Osteoblast (primary cell): ENCODE measurements at regions not wholly inside any gene's neighbourhood (a gene's known extent, or its start where the extent isn't known, plus 50 kb on each side); places are given as distances from the start of the nearest gene placed in this dataset.

Experiments
- DNase-seq: peaks from one replicate; pipeline ENCODE4 v3.0.0; 2011; ENCODE audit warnings: low spot score, mixed read lengths; ENCODE audit not compliant: insufficient read length; ENCODE audit errors: missing footprints
- H2AFZ ChIP-seq: 2 replicates; pipeline ENCODE4 v1.6.0; 2011; ENCODE audit warnings: mild to moderate bottlenecking, low read length
- H3K27ac ChIP-seq: 2 replicates; pipeline ENCODE4 v1.5.1; 2011; ENCODE audit warnings: mild to moderate bottlenecking, low read depth, low read length, moderate library complexity
- H3K27me3 ChIP-seq: 2 replicates; pipeline ENCODE4 v1.6.0; 2012; ENCODE audit warnings: mild to moderate bottlenecking, control low read depth, inconsistent platforms, low read length, moderate library complexity; ENCODE audit not compliant: insufficient read depth
- H3K36me3 ChIP-seq: 2 replicates; pipeline ENCODE4 v1.5.1; 2011; ENCODE audit warnings: mild to moderate bottlenecking, low read length, control low read depth, moderate library complexity; ENCODE audit not compliant: insufficient read depth
- H3K4me1 ChIP-seq: 2 replicates; pipeline ENCODE4 v1.5.1; 2011; ENCODE audit warnings: mild to moderate bottlenecking, low read length, control low read depth, moderate library complexity; ENCODE audit not compliant: insufficient read depth
- H3K4me2 ChIP-seq: 2 replicates; pipeline ENCODE4 v1.6.0; 2011; ENCODE audit warnings: mild to moderate bottlenecking, low read length; ENCODE audit not compliant: insufficient read depth
- H3K4me3 ChIP-seq: fragments of 200-600 bp; sonication (generic); 3 replicates; pipeline ENCODE4 v1.5.1; 2012; ENCODE audit warnings: mild to moderate bottlenecking, low read length, inconsistent platforms; ENCODE audit not compliant: insufficient read depth
- H3K79me2 ChIP-seq: 2 replicates; pipeline ENCODE4 v1.6.0; 2012; ENCODE audit warnings: mild to moderate bottlenecking, low read length, control low read depth, inconsistent platforms; ENCODE audit not compliant: insufficient read depth
- H3K9me3 ChIP-seq: 2 replicates; pipeline ENCODE4 v1.5.1; 2011; ENCODE audit warnings: low read depth, low read length, control low read depth
- H4K20me1 ChIP-seq: 2 replicates; pipeline ENCODE4 v1.6.0; 2012; ENCODE audit warnings: mild to moderate bottlenecking, low read length, control low read depth; ENCODE audit not compliant: insufficient read depth
- TF ChIP-seq, protein P1 (sequence below): IDR thresholded peaks from 2 replicates; pipeline ENCODE4 v1.5.1; 2011; ENCODE audit warnings: mild to moderate bottlenecking, low read depth, low read length, moderate library complexity; ENCODE audit errors: extremely low read depth

DNA sequence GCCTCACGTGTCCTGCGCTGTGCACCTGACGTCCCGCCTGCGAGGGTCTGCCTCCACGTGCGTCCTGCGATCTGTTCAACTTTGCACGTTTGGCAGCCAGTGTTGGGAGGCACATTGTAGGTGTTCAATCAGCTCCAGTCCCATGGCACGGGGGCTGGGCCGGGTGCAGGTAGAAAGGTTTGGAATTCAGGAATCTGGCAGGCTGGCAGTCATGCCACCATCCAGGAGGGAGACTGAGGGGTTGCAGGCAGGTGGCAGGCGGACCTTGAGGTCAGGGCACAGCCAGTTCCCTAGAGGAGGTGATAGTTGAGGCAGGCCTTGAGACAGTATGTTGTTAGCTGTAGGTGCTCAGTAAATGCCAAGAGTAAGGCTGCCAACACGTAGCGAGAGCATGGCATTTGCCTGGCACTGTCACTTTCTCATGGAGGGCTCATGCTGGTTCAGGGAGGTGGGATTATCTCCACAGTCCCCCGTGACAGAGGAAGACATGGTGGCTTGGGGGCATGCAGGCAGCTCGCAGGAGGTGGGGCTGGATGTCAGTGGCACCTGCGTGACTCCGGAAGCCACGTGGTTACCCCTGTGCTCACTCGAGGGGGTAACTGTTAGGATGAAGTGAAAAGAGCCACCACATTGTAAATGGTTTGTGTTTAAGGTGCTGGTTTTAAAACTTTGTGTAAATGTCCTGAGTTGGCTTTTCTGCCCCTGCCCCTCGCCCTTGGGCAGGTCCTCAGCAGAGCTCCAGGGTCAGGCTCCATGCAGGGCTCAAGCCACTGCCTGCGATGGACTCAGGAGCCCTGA, 111.8 kb upstream of the FRMD1 start:
- TF ChIP-seq, protein P1, sequence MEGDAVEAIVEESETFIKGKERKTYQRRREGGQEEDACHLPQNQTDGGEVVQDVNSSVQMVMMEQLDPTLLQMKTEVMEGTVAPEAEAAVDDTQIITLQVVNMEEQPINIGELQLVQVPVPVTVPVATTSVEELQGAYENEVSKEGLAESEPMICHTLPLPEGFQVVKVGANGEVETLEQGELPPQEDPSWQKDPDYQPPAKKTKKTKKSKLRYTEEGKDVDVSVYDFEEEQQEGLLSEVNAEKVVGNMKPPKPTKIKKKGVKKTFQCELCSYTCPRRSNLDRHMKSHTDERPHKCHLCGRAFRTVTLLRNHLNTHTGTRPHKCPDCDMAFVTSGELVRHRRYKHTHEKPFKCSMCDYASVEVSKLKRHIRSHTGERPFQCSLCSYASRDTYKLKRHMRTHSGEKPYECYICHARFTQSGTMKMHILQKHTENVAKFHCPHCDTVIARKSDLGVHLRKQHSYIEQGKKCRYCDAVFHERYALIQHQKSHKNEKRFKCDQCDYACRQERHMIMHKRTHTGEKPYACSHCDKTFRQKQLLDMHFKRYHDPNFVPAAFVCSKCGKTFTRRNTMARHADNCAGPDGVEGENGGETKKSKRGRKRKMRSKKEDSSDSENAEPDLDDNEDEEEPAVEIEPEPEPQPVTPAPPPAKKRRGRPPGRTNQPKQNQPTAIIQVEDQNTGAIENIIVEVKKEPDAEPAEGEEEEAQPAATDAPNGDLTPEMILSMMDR: no peak
- no peak overlapping the region for H2AFZ ChIP-seq

DNA sequence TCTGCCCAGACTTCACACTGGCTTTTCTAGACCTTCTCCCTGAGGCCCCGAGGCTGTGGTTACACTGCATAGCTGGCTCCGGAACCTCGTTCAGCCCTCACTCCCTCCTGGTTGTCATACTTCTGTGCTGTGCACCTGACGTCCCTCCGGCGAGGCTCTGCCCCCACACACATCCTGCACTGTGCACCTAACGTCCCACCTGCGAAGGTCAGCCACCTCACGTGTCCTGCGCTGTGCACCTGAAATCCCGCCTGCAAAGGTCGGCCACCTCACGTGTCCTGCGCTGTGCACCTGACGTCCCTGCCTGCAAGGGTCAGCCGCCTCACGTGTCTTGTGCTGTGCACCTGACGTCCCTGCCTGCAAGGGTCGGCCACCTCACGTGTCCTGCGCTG, 111.0 kb upstream of the FRMD1 start:
- Histone ChIP-seq H4K20me1 (no peaks in the 10 kb centered on the region), H3K36me3 (no peaks in the 10 kb centered on the region), H3K27ac (no peak overlapping the region), H3K4me1 (no peaks in the 10 kb centered on the region), H3K4me3 (no peak overlapping the region), H3K9me3 (no peaks in the 10 kb centered on the region), H3K27me3 (no peaks in the 10 kb centered on the region), H2AFZ (no peak overlapping the region), H3K4me2 (no peak overlapping the region), H3K79me2 (no peaks in the 10 kb centered on the region)
- DNase-seq: no peak
- TF ChIP-seq, protein P1: no peak

More for the DNA sequence above, 111.8 kb upstream of the FRMD1 start:
- Histone ChIP-seq H3K4me1 (no peaks in the 10 kb centered on the region), H3K4me2 (no peak overlapping the region), H3K9me3 (no peaks in the 10 kb centered on the region), H3K4me3 (no peak overlapping the region), H3K27ac (no peak overlapping the region), H3K36me3 (no peaks in the 10 kb centered on the region), H3K27me3 (no peaks in the 10 kb centered on the region), H4K20me1 (no peaks in the 10 kb centered on the region), H3K79me2 (no peaks in the 10 kb centered on the region)
- DNase-seq: no peak

DNA sequence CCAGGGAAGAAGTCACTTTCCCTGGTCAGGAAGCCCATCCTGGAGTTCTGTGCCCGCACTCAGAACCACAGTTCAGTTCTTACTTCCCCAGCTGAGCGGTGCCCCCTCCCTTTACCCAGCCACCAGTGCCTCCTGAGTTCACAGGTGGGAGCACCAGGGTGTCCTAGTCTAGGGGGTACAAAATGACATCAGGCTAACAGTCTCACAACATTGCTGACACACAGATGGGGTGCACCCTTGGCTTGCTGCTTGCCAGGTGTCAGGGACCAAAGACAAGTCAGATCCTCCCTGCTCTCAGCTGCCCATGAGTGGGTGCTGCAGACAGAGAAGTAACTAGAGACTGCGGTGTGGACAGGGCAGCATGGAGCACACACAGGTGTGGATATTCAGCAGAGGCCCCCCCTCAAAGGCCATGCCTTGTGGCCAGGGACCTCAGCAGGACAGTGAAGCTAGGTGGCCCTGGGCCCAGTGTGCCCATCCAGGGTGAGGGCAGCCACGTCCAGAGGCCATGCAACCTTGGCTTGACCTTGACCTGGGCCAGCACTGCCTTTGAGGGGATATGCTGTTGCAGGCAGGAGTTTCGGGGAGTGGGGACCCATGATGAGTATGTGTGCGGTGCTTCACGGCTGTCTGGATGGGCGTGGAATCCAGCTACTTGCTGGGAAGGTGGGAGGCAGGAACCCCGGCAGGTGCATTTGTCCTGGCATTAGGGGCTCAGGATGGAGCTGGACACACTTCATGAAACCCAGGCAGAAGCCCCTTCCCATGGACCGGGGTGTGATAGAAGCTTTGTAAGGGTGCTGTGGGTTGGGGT, 110.4 kb upstream of the FRMD1 start:
- TF ChIP-seq, protein P1: no peak
- H4K20me1 ChIP-seq: no peaks in the 10 kb centered on the region
- no peaks in the 10 kb centered on the region for H3K79me2 ChIP-seq
- no peak overlapping the region for H3K27ac ChIP-seq
- no peaks in the 10 kb centered on the region for H3K4me1 ChIP-seq
- H3K4me2 ChIP-seq: no peak overlapping the region
- DNase-seq: no peak
- H3K4me3 ChIP-seq: no peak overlapping the region
- H2AFZ ChIP-seq: no peak overlapping the region
- no peaks in the 10 kb centered on the region for H3K36me3 ChIP-seq
- no peaks in the 10 kb centered on the region for H3K9me3 ChIP-seq
- H3K27me3 ChIP-seq: no peaks in the 10 kb centered on the region
